ENCODE measurements at regions not wholly inside any gene's neighbourhood (a gene's known extent, or its start where the extent isn't known, plus 50 kb on each side); places are given as distances from the start of the nearest gene placed in this dataset.

- no peak for DNase-seq
These were observed 76.4 kb upstream of the TMEM132C start for GRCh38 chr12:128190614-128191013.

DNA sequence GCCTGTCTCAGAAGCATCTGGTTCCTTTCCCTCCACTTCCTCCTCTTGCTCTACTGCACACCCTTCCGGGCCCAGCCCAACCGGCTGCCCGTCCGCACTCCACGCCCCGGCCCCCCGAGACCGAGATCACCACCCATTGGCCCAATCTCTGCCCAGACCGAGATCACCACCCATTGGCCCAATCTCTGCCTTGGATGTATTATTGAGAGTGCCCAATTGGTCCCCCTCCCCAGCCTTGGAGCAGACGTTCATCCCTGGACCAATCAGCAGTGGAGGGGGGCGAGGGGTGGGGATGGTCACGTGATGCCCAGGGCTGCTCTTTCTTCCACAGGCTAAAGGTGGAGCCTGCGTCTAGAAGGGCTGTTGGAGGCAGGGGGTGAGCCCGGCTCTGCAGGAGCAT, 75.6 kb upstream of the TMEM132C start:
- no peak for DNase-seq

DNA sequence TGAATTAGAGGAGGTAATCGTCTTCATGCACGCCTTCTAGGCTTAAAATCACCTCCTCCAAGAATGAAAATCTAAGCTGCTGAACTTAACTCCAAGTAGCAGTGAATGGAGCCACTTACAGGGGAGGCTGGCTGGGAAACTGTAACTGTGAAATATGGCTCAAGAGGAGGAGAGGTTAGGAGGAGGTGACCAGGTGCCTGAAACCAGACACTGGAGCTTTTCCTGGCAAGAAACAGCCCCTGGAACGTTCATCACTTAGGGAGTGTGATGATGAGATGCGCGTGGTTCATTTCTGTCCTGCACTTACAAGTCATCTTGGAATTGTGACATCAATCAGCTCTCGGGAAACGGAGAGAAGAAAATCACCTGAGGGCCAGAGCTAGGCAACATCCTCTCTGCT, 62.3 kb upstream of the TMEM132C start:
- no peak for DNase-seq

DNA sequence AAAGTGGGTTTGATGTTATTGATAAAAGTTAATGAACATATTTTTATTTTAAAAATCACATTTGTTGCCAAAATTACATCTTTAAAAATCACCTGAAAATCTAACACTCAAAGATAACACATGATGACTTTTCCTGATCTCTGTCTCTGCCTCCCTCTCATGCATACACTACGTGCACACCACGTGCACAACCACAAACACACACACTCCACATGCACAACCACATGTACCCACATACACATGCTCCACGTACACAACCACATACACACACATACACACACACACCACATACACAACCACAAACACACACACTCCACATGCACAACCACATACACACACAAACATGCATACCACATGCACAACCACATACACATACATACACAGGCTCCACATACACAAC, 61.8 kb upstream of the TMEM132C start:
- DNase-seq: no peak

DNA sequence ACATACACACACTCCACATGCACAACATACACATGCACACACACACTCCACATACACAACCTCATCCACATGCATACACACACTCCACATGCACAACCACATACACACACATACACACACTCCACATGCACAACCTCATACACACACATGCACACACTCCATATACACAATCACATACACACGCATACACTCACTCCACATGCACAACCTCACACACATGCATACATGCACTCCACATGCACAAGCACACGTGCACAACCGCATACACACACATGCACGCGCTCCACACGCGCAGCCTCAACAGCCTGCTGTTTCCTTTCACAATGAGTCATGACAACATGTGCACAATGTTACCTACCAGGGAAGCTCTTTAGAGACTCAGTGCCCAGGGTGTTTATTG, 61.2 kb upstream of the TMEM132C start:
- DNase-seq: no peak

Measured in Kasumi-1 (cell line).